ENCODE measurements at regions not wholly inside any gene's neighbourhood (a gene's known extent, or its start where the extent isn't known, plus 50 kb on each side); places are given as distances from the start of the nearest gene placed in this dataset.

DNA sequence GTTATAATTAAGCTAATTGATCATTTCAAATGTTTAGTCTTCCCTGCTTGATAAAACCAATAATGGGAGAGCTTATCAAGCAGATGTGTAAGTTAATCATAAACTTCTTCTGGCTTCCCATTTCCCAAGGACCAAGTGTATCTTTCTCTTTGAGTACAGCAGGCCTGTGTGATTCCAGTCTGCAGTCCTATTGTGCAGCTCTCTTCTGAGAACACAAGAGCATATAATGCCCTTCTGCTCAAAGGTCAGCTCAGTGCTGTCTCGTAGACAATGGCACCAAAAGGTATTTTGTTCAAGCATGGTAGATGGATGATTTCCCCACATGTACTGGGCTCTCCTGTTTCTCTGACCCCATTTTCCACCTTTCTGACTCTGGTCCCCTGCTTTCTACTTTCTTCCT is 101.8 kb upstream of the DYRK2 start:
- TF ChIP-seq, protein P1, sequence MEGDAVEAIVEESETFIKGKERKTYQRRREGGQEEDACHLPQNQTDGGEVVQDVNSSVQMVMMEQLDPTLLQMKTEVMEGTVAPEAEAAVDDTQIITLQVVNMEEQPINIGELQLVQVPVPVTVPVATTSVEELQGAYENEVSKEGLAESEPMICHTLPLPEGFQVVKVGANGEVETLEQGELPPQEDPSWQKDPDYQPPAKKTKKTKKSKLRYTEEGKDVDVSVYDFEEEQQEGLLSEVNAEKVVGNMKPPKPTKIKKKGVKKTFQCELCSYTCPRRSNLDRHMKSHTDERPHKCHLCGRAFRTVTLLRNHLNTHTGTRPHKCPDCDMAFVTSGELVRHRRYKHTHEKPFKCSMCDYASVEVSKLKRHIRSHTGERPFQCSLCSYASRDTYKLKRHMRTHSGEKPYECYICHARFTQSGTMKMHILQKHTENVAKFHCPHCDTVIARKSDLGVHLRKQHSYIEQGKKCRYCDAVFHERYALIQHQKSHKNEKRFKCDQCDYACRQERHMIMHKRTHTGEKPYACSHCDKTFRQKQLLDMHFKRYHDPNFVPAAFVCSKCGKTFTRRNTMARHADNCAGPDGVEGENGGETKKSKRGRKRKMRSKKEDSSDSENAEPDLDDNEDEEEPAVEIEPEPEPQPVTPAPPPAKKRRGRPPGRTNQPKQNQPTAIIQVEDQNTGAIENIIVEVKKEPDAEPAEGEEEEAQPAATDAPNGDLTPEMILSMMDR (conservative IDR thresholded peaks at IDR 0.05) = no peak
- no peak for TF ChIP-seq EZH2 (IDR thresholded peaks at IDR 0.05; ENCODE audit: low read depth)
